Fibroblast of villous mesenchyme (primary cell): ENCODE measurements at regions not wholly inside any gene's neighbourhood (a gene's known extent, or its start where the extent isn't known, plus 50 kb on each side); places are given as distances from the start of the nearest gene placed in this dataset.

Experiments
- DNase-seq: peaks from one replicate; pipeline ENCODE4 v3.0.0-alpha.2; 2010; ENCODE audit warnings: low read depth
- H3K4me3 ChIP-seq: 2 replicates; pipeline ENCODE4 v1.5.1; 2011; ENCODE audit warnings: low read depth, mild to moderate bottlenecking, low read length
- TF ChIP-seq, protein P1 (sequence below): IDR thresholded peaks from 2 replicates; pipeline ENCODE4 v1.5.1; 2012; ENCODE audit warnings: low read depth, mild to moderate bottlenecking, low read length; ENCODE audit not compliant: insufficient read depth

- no peak overlapping the region for H3K4me3 ChIP-seq
- no peak for DNase-seq
- TF ChIP-seq, protein P1, sequence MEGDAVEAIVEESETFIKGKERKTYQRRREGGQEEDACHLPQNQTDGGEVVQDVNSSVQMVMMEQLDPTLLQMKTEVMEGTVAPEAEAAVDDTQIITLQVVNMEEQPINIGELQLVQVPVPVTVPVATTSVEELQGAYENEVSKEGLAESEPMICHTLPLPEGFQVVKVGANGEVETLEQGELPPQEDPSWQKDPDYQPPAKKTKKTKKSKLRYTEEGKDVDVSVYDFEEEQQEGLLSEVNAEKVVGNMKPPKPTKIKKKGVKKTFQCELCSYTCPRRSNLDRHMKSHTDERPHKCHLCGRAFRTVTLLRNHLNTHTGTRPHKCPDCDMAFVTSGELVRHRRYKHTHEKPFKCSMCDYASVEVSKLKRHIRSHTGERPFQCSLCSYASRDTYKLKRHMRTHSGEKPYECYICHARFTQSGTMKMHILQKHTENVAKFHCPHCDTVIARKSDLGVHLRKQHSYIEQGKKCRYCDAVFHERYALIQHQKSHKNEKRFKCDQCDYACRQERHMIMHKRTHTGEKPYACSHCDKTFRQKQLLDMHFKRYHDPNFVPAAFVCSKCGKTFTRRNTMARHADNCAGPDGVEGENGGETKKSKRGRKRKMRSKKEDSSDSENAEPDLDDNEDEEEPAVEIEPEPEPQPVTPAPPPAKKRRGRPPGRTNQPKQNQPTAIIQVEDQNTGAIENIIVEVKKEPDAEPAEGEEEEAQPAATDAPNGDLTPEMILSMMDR, result no peak
These were observed 89.0 kb downstream of the NAF1 start for GRCh38 chr4:163077680-163078079.

- no peak for DNase-seq
- TF ChIP-seq, protein P1, result no peak
- H3K4me3 ChIP-seq, result no peak overlapping the region
These were observed 94.5 kb downstream of the NAF1 start for GRCh38 chr4:163072222-163072621.

DNA sequence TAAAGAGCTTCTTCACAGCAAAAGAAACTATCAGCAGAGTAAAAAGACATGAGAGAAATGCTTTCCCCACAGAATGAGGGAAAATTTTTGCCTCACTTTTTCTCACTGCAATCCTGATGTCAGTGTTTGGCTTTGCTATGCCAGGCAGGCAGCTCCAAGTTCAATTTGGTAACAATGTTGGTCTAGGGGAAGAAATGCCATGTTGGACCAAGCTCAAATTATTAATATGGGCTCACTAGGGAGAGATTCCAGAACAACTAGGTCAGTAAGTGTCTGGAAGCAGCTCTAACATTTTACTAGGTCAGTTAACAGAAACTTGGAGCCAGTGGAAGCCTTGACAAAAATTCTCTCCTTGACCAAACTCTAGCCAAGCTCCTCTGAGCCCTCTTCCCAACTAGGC, 95.4 kb downstream of the NAF1 start:
- TF ChIP-seq, protein P1, result no peak
- no peak overlapping the region for H3K4me3 ChIP-seq
- DNase-seq, result no peak

DNA sequence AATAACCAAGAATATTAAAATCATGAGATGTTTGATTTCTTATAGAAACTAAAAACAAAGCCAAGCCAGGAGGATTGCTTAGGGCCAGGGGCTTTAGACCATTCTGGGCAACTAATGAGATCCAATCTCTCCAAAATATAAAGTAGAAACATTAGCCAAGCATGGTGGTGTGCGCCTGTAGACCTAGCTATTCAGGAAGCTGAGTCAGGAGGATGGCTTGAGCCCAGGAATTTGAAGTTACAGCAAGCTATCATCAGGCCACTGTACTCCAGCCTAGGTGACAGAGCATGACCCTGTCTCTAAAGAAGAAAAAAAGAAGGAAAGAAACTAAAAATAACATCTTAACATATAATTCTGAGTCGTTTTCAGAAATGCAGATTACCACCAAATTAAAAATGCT, 96.7 kb downstream of the NAF1 start:
- no peak for DNase-seq
- TF ChIP-seq, protein P1, result no peak

DNA sequence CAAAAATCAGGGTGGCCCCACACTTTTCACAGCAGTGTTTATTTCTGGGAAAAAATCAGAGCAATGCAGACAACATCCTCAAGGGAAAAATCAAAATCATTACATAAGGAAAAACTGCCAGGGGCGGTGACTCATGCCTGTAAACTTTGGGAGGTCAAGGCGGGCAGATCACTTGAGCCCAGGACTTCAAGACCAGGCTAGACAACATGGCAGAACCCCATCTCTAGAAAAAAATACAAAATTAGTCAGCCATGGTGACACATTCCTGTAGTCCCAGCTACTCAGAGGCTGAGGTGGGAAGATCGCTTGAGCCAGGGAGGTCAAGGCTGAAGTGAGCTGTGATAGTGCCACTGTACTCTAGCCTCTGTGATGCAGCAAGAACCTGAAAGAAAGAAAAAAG, 102.8 kb downstream of the NAF1 start:
- peak; percentile 49 for DNase-seq
- TF ChIP-seq, protein P1, result no peak
- H3K4me3 ChIP-seq, result no peak overlapping the region

More for the DNA sequence above, 96.7 kb downstream of the NAF1 start:
- no peak overlapping the region for H3K4me3 ChIP-seq

DNA sequence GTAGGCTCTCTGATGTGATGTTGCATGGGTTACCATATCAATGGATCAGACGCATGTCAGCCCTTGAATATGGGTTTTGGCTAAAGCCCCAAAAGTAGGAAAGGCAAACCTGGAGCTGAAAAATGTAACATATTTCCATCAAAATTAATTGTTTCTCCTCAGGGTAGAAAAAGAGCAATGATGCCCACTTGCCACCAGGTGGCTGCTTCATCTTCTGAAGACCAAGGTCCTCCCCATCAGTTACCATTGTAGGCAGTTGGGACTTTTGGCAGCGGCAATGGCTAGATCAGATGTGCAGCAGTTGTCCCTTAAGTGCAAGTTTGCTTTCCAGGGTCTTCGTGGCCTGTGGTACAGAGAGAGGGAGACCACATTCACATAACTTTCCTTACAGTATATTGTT, 118.2 kb downstream of the NAF1 start:
- DNase-seq, result peak; percentile 38
- no peak overlapping the region for H3K4me3 ChIP-seq
- TF ChIP-seq, protein P1, result peak; percentile 69

- no peak overlapping the region for H3K4me3 ChIP-seq
- TF ChIP-seq, protein P1, result no peak
- no peak for DNase-seq
These were observed 124.4 kb downstream of the NAF1 start for GRCh38 chr4:163042306-163042705.
